NOMO-1 treated with DMSO at 0.1 percent for 48 hours (cell line): ENCODE measurements at regions not wholly inside any gene's neighbourhood (a gene's known extent, or its start where the extent isn't known, plus 50 kb on each side); places are given as distances from the start of the nearest gene placed in this dataset.

ENCODE experiments used
- DNase-seq: peaks from one replicate; lab custom pipeline; 2025; ENCODE audit not compliant: unreplicated experiment; lab: John Stamatoyannopoulos, UW

DNA sequence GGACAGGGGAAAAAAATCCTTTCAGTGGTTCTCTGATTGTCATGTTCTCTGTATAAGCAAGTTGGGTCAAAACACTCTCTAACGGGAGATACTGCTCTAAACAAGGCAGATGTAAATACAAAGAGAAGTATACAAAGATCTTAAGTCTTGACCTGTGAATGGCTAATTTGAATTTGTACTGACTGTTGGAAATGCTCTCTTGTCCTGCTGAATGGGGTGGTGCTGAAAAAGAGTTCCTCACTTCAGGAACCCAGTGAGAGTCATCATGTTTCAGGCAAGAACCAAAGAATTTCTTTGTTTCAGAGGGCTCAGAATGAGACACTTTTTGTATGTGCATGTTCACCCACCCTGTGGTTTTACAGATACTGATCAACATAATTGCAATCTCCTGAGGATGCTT is 461.0 kb downstream of the NR2F1-AS1 start:
- no peak for DNase-seq

DNA sequence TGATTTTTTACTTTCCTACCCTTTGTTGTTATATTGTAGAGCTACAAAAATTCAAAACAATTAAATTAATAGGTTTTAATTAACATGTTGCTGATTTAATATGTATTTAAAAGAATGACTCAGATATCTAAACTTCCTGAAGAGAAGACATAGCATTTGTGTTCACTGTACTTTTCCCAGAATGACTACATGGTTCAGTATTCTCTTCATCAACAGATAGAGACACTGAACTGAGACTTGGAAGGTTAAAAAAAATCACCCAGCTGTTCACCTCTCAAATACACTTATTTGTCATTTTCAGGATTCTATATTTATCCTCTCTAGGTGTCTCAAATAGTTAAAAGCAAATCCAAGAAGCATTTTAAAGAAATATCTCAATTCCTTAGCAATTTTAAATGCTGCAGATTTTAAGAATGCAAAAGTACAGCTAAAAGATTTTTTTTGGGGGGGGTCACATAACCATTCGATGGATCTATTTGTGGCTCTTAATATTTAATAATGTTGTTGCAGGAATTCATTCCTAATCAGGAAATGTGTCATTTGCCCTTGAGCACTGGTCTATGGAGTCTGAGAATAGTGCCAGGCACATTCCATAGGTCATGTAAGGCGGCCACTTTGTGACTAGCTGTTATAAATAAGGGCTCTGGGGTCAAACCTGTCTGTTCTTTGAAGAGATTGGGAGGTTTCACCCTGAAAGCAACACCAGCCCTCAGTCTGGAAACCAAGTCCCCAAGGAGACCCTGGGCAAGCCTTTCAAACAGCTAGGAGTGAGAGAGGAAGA is 463.1 kb downstream of the NR2F1-AS1 start:
- no peak for DNase-seq

DNA sequence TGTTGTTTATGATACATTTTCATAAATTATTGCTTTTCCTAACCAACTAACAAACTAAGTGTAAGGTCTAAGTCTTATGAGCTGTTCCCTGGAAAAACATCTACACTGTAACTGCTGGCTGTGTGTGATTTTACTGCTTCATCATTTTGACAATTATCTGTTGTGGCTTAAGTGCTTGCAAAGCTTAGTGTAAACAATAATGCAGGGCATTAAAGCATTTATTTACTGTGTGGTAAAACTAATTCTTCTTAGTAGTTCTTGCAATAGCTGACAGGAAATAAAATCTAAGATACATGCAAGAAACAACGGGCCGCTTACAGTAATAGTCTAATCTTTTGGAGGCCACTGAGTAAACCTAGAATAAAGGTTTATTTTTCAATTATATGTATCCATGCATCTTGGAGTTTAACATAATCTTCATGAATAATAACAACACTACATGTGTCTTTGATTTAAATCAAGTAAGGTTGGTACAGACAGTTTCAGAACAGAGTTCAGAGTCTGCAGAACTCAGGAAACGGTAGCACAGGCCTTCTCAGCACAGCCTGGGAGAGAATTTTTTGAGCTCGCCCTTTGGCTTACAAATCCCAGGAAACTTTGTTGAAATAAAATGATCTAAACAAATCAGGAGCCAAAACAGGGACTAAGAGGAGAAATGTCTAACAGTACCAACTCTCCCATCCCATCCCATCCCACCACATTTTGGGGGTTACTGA is 473.1 kb downstream of the NR2F1-AS1 start:
- no peak for DNase-seq

DNA sequence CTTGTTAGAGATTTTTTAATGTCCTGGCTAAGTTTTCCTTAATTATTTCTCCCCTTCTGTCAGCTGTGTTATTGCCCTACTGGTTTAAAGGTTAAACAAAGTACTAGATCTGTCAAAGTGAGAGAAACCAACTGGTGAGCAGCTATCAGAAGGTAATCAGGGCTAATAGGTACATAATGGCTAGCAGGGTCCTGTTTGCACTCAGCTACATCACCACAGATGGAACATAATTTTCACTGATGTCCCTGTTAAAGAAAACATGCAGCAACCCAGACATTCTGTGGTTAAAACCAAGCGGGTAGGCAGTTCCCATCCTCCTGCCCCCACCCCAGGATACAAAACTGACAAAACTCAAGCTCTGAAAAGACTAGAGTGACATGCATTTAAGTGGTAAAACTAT is 473.9 kb downstream of the NR2F1-AS1 start:
- DNase-seq: no peak

DNA sequence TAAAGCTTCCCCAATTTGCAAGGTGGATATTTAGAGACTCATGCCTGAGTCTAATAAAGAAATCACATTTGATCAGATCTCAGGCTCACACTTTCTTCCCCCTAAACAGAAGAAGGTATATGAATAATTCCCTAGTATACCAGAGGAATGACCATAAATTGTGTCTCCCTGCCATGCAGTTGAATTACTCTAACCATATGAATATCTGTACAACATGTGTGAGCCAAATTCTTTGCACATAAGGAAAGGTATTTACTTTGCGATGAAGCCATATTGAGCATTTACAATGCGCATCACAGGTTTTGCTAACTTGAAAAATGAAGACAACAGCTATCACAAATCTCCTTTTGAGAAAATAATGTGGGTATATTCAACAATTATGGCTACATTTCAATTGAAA is 479.4 kb downstream of the NR2F1-AS1 start:
- no peak for DNase-seq

DNA sequence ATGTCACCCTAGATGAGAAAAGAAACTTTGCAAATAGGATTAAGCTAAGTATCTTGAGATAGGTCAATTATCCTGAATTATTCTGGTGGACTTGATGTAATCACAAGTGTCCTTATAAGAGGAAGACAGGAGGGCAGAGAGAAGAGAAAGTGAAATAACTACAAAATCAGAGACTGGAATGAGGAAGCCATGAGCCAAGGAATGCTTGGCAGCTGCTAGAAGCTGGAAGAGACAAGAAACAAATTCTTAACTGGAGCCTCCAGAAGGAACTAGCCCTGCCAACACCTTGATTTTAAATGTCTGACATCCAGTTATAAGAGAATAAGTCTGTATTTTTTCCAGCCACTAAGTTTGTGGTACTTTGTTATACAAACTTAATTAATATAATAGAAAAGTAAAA is 480.0 kb downstream of the NR2F1-AS1 start:
- no peak for DNase-seq

DNA sequence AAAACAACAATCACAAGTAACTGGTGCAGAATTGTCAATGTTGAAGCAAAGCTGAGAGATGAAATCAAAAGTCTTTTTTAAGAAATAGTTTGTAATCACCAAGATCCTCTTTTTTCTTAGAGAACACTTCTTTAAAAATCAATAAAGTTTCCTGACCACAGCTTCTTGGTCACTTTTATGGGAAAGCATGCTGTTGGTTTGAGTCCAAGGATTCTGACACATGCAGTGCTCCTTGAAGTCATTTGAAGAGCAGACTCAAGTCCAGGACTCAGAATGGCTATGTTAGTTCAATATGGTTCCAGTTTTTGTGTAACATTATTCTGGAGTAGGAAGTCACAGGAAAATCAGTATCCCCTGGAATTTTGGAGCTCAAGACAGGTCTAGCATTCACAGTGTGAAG is 480.6 kb downstream of the NR2F1-AS1 start:
- no peak for DNase-seq

DNA sequence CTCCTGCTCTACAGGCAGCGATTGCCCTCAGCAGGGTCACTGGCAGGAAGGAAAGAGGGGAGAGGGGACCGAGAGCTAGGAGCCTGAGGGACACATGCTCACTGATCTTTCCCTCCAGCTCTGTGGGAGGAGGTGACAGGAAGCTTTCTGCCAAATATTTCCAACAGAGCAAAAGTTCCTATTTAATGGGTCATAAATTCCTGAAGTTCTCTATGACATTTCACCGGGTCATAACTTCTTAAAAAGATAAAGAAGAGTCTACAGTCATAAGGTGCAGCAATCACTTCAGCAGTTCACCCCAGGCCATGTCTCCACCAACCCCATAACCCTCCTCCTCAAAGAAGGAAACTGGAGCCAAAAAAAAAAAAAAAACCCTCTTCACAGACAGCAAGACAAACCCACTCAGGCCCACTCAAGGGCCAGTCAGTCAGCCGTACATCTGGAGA is 481.1 kb downstream of the NR2F1-AS1 start:
- no peak for DNase-seq

DNA sequence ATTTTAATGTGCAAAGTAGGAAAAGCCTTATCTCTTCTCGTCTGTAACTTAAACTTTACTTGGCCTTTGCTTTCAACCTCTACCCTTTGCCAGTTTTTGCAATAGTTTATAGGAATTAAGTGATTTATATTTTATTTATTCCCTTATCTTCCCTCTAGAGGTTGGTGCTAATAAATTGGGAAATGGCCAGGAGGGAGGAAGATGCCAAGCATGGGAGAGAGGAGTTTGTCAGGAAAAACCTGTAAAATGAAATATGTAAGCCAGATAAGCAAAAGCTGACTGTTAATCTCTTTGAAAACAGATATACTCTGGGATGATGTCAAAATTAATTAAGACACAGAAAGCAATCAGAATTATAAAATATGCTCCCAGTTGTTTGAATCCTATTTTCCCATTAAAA is 484.5 kb downstream of the NR2F1-AS1 start:
- no peak for DNase-seq

DNA sequence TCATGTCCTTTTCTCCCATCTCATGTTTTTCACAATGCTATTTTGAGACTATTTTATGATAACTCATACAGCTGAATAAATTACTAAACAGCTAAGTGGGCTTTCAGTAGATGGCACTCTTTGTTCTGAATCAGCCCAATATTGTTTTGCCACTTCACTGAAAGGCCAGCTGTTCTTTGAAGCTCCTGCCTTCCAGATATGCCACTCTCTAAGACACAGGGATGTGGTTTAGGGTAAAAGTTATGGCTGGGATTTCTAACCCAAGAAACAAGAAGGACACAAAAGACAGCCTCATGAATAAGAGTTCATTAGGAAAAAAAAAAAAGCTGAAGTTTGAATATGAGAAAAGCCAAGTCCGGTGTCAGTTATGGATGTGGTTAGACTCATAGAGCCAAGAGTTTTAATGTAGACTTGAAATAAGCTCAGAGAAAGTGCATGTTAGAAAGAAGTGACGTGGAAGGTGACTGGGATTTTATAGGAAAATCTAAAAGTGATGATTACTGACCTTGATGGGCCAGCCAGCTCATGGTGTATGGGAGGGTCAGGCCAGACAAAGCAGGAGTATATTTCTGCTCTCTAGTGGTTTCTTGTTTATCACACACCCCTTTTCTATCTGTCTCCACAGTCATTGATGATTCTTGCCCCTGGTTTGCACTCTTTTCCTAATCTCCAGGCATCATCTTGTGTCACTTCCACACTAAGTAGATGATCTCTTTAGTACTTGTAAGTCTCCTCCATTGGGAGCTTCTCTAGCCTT is 488.5 kb downstream of the NR2F1-AS1 start:
- DNase-seq: no peak

DNA sequence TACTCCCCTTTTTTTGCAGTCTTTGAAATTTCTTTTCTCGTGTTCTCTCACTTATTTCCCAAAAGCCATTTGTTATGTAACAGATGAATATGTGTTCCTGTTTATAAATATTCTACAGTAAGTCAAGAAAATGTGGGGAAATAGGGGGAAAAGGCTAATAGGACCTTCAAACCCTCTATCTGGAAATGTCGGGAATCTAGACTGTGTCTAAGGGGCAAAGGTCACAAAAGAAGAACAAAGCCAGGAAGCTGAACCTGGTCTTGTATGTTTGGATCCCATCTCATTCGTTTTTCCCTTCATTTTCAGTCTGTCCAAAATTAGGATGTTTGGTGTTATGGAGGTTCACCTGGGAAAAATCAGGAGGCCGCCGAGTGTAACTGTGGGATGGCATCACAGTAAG is 490.3 kb downstream of the NR2F1-AS1 start:
- DNase-seq: no peak

DNA sequence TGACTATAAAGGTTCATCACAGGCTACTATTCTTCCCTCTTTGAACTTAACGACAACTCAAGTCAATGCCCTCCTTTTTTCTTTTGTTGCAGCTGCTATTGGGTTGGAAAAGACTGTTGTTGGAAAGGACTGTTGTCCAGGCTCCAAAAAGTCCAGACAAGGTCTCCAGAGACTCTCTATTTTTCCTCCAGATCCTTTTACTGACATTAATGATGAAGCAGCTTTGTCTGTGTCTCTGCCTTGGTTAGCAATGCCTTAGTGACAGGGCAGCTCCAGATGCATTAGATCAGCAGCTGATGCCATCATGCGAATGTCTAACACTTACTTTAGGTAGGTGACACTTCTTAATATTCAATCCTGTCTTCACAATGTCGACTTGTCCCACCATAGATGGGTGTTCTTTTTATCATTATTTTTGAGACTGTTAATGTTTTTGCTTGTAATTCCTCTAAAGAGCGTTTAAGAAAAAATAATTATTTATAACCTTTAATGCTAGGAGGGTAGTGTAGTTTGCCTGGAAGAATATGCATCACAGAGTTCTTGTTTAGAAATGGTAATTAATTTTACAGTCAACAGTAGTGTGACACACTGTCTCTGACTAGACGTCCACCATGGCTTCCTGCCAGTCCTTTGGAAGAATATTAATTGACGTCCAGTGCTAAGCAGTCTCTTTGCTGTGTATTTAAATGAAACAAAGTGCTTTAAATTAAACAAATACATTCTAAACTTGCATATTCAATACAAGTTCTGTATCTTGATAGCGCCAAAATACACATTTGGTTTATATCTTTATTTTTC is 492.2 kb downstream of the NR2F1-AS1 start:
- no peak for DNase-seq

DNA sequence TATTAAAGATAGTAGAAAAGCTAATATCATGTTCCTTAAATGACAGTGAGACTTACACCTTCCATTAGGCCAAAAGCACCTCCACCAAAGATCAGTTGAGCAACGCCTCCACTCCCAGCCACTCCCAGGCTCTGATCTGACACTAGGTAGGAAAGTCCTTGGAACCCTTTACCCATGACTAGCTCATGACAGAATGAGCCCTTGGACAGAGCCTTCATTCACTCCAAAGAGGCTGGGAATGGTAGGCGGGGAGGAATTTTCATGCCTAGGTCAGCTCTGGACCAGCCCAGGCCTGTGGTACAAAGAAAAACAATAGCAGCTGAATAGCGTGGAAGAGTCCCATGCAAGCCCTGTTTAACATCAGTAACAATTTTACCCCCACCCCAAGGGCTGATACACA is 493.7 kb downstream of the NR2F1-AS1 start:
- DNase-seq: no peak

DNA sequence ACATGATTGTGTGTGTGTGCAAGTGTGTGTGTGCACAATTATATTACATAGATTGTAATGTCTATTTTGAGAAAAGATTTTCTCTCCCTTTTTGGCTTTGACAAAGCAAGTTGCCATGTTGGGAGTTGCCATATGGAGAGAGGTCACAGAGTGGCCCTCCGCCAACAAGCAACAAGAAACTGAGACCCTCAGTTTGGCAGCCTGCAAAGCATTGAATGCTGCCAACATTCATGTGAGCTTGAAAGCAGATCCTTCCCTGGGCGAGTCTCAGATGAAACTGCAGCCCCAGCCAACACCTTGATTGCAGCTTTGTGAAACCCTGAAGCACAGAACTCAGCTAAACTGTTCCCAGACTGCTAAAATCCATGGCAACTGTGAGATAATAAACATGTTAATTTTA is 498.0 kb downstream of the NR2F1-AS1 start:
- DNase-seq: no peak

DNA sequence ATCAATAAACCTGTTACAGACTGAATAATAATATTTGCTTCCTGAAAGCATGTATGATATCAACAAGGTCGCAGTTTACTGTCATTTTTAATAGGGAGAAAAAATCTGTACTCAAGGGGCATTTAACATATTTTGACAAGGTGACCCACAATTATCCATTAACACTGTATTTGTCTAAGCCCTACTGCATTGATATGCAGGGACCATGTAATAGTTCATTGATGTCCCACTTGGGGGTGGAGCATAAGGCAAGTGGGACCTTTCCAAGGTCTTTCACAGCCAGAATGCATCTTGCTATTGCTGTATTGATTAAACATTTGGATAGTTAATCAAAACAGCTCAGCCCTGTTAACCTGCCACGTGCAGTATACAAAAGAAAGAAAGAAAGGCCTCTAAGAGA is 502.0 kb downstream of the NR2F1-AS1 start:
- no peak for DNase-seq

DNA sequence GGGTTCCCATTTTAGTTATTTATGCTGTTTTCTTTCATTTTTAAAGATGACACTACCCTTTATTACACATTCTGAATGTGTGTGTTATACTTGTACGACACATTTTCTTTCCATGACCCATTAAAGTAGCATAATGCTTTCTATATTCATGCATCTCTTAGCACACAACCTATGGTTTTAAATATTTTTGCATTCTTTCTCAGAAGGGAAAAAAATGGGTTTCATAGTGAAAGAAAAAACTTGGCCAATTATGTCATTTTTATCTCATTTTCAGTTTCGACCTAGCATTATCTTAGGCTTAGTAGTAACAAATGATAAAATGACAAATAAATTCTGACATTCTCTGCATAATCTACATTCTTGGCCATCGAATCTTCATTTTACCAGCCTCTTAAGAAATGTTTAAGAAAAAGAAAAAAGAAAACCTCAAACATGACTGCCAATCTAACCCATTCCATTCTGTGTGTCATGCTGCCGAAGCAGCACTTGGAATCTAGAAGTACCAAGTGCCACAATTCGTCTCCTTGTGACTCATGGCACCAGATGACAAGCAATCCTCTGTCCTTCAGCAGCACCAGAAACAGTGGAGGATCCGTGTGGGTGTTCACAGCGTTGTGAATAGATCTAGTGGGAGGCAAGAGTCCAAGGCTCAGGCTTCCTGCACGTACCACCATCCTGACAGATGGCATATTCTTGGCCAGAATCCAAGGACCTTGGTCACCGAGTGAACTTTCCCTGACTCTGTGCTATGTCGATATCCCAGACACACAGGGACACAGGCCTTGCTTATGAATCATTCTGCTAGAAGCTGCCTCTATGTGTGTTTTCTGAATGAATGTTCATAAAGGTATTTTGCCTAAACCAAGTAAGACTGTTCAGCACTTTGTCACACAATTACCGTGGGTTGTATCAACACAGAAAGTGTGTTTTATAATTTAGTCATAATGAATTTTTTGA is 502.7 kb downstream of the NR2F1-AS1 start:
- no peak for DNase-seq

DNA sequence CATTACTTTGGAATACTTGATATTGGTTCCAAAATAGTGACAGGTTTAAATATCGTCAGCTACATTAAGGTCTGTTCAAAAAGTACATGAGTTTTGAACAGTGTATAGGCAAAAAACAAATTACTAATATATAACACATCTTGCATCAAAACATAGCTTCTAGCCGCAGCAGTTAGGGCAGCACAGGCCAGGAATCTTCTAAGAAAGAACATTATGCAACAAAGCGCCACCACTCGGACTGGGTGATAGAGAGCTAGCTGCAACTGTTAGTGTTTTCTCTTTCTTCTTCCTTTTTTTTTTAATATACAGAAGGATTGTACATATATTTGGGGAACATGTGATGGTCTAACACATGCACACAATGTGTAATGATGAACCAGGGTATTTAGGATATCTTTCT is 504.5 kb downstream of the NR2F1-AS1 start:
- DNase-seq: no peak

DNA sequence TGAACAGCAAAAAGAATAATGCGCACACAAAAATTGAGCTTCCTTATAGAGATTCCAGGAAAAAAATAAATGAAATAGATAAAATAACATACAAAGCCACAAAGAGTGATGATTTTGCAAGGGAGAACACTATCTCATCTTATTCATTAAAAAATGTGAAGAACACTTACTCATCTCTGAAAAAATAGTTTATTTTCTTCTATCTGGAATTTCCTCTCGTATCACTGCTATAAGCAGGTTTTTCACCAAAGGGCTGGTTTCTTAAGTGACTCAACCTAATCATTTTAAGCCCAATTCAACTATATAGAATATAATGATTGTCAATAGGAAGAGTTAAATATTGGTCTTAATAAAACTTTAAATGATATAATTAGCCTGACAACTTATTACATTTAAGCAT is 504.9 kb downstream of the NR2F1-AS1 start:
- no peak for DNase-seq

DNA sequence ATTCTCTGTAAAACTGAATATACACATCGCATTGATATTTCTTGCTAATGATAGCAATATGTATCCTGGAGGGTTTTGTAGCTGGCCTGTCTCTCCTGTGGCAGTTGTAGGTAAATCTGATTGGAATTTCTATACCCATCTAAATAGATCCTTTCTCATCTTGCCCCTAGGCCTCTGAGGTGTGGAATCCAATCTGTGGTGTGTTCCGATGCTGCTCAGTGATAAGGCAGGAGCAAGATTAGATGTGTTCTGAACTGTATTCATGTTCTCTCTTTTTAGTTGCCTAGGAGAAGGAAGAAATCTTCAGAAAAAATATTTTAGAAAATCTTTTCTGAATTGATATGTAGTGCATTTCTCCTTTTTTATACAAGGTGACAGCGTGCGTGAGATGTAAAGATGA is 507.5 kb downstream of the NR2F1-AS1 start:
- no peak for DNase-seq
